OCI-LY3 (cell line): ENCODE measurements at regions not wholly inside any gene's neighbourhood (a gene's known extent, or its start where the extent isn't known, plus 50 kb on each side); places are given as distances from the start of the nearest gene placed in this dataset.

Source experiments
- H2AFZ ChIP-seq: fragments of 200-600, 300-600 bp; shearing (Covaris generic); 2 replicates; pipeline ENCODE4 v1.6.0; 2014; ENCODE audit warnings: antibody characterized with exemption, low read depth, low read length
- H3K27ac ChIP-seq: fragments of 200-600, 300-600 bp; sonication (generic); 2 replicates; pipeline ENCODE4 v1.5.1; 2014; ENCODE audit warnings: mild to moderate bottlenecking, low read length, moderate library complexity, mixed read lengths
- H3K27me3 ChIP-seq: fragments of 200-600, 300-600 bp; sonication (generic); 2 replicates; pipeline ENCODE4 v1.6.1; 2014; ENCODE audit warnings: low read depth, low read length, mixed read lengths
- H3K36me3 ChIP-seq: fragments of 200-600, 300-600 bp; sonication (generic); replicated peaks from 2 replicates; pipeline ENCODE3; 2014; ENCODE audit warnings: low read depth, low read length, mixed read lengths
- H3K4me1 ChIP-seq: fragments of 300-600, 200-600 bp; sonication (generic); 2 replicates; pipeline ENCODE4 v1.6.1; 2014; ENCODE audit warnings: low read length, mixed read lengths
- H3K4me2 ChIP-seq: fragments of 200-600, 300-600 bp; sonication (generic); 2 replicates; pipeline ENCODE4 v1.6.1; 2014; ENCODE audit warnings: low read length, mixed read lengths
- H3K4me3 ChIP-seq: fragments of 300-600, 200-600 bp; sonication (generic); 2 replicates; pipeline ENCODE4 v1.5.1; 2014; ENCODE audit warnings: antibody characterized with exemption, mild to moderate bottlenecking, low read length, moderate library complexity
- H3K79me2 ChIP-seq: fragments of 300-600, 200-600 bp; shearing (Covaris generic); 2 replicates; pipeline ENCODE4 v1.6.1; 2014; ENCODE audit warnings: mild to moderate bottlenecking, low read length, mixed read lengths
- H3K9ac ChIP-seq: fragments of 300-600, 200-600 bp; shearing (Covaris generic); 2 replicates; pipeline ENCODE4 v1.6.0; 2014; ENCODE audit warnings: mild to moderate bottlenecking, low read length, moderate library complexity
- H3K9me3 ChIP-seq: fragments of 200-600, 300-600 bp; shearing (Covaris generic); 2 replicates; pipeline ENCODE4 v1.6.1; 2014; ENCODE audit warnings: low read length, mixed read lengths; ENCODE audit not compliant: insufficient read depth
- H4K20me1 ChIP-seq: fragments of 200-600, 300-600 bp; sonication (generic); 2 replicates; pipeline ENCODE4 v1.6.1; 2016; ENCODE audit warnings: low read length, mixed read lengths; ENCODE audit not compliant: insufficient read depth
- CTCF ChIP-seq: fragments of 200-600, 300-600 bp; sonication (generic); IDR thresholded peaks from 2 replicates; pipeline ENCODE4 v1.5.1; 2014; ENCODE audit warnings: antibody characterized with exemption, low read length, low read depth
- EZH2phosphoT487 ChIP-seq: fragments of 200-600 bp; shearing (Covaris generic); IDR thresholded peaks from 2 replicates; pipeline ENCODE4 v1.6.1; 2018; ENCODE audit warnings: antibody characterized with exemption, mixed run types, low read depth

DNA sequence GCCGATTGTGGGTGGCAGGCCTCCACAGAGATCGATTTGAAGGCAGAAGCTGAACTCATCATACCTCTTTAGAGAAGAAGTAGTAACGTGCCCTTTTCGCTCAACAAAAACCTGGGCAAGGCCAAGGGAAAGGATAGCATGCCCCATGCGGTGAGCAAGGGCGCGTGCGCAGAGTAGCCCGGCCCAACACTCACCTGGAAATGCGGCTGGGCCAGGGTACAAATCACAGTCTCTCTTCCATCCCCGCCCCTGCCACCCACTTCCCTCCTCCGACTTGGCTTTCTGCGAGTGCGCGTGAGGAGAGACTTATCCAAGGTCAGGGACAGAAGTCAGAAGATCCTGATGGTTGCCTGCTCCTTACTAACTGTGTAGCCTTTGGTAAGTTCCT, 160.7 kb upstream of the C1orf21 start:
- H3K9me3 ChIP-seq, result no peaks in the 10 kb centered on the region
- no peak overlapping the region for H2AFZ ChIP-seq
- no peak overlapping the region for H3K4me2 ChIP-seq
- no peaks in the 10 kb centered on the region for H3K27me3 ChIP-seq
- H3K9ac ChIP-seq, result no peak overlapping the region
- H3K4me1 ChIP-seq, result peaks cover 3% of the 10 kb centered on the region; the same call in 1 of the 2 replicates
- no peak overlapping the region for H3K27ac ChIP-seq
- H4K20me1 ChIP-seq, result no peaks in the 10 kb centered on the region
- H3K36me3 ChIP-seq, result no peaks in the 10 kb centered on the region
- no peaks in the 10 kb centered on the region for H3K79me2 ChIP-seq
- no peak overlapping the region for H3K4me3 ChIP-seq
- TF ChIP-seq CTCF, result no peak
- TF ChIP-seq EZH2phosphoT487, result no peak

GRCh38 chr1:184228558-184228957, 158.3 kb upstream of the C1orf21 start:
- Histone ChIP-seq H3K4me2 (no peak overlapping the region), H4K20me1 (no peaks in the 10 kb centered on the region), H3K4me3 (no peak overlapping the region), H3K4me1 (no peaks in the 10 kb centered on the region), H3K79me2 (no peaks in the 10 kb centered on the region), H2AFZ (no peak overlapping the region), H3K27me3 (no peaks in the 10 kb centered on the region), H3K27ac (no peak overlapping the region), H3K36me3 (no peaks in the 10 kb centered on the region), H3K9ac (no peak overlapping the region), H3K9me3 (no peaks in the 10 kb centered on the region)
- no peak for TF ChIP-seq CTCF
- no peak for TF ChIP-seq EZH2phosphoT487

DNA sequence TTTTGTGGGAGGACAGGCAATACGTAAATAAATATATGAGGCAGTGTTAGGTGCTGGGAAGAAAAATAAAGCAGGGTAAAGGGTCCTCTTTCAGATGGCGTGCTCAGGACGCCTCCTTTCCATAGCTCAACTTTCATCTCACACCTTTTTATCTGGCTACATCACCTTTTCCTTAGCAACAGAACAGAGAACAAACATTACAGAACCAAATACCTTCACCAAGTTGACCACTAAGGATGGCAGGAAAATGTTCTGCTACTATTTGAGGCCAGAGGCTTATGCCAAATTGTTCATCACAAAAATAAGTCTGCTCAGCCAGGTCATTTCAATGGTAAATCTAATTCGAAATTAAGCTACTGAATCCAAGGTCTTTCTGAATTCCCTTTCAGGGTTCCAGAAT, 149.2 kb upstream of the C1orf21 start:
- no peak overlapping the region for H3K4me2 ChIP-seq

DNA sequence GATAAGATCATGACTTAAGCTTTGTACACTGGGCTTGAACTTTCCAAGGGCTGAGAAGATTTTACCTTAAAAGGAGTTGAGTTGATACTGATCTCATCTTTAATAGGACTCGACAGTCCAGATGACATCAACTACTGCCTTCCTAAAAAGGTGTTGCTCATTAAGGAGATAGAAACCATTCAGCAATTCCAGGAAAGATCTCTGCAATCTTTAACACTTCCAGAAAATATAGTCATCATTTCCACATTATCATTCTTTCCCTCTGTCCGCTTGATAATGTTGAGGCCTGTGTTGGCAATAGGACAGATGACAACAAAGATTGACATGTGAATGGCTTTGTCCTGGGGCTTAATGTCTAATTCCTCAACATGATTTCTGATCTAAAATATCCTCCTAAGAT, 145.4 kb upstream of the C1orf21 start:
- no peaks in the 10 kb centered on the region for H3K27me3 ChIP-seq
- no peak for TF ChIP-seq EZH2phosphoT487
- TF ChIP-seq CTCF, result no peak
- no peak overlapping the region for H2AFZ ChIP-seq
- no peak overlapping the region for H3K4me3 ChIP-seq
- no peaks in the 10 kb centered on the region for H3K4me1 ChIP-seq
- no peak overlapping the region for H3K27ac ChIP-seq
- H3K36me3 ChIP-seq, result no peaks in the 10 kb centered on the region
- no peaks in the 10 kb centered on the region for H3K9me3 ChIP-seq
- H4K20me1 ChIP-seq, result no peaks in the 10 kb centered on the region
- no peak overlapping the region for H3K4me2 ChIP-seq
- H3K9ac ChIP-seq, result no peak overlapping the region
- no peaks in the 10 kb centered on the region for H3K79me2 ChIP-seq

More for the DNA sequence above, 149.2 kb upstream of the C1orf21 start:
- Histone ChIP-seq H3K4me1 (no peaks in the 10 kb centered on the region), H3K27me3 (no peaks in the 10 kb centered on the region), H3K27ac (no peak overlapping the region), H3K9ac (no peak overlapping the region), H3K36me3 (no peaks in the 10 kb centered on the region), H3K9me3 (no peaks in the 10 kb centered on the region), H4K20me1 (no peaks in the 10 kb centered on the region), H2AFZ (no peak overlapping the region), H3K79me2 (no peaks in the 10 kb centered on the region), H3K4me3 (no peak overlapping the region)
- TF ChIP-seq EZH2phosphoT487, result no peak
- no peak for TF ChIP-seq CTCF
